Activated CD4-positive, alpha-beta T cell treated with anti-CD3 and anti-CD28 coated beads, Interleukin-10, Interleukin-2, amounts not matched to agents 100 ng/mL and 50 ng/mL, durations not matched to agents 16 hours and 8 hours (primary cell): ENCODE measurements at regions not wholly inside any gene's neighbourhood (a gene's known extent, or its start where the extent isn't known, plus 50 kb on each side); places are given as distances from the start of the nearest gene placed in this dataset.
A peak's percentile ranks its signal among the peaks of the same experiment; 100 is the strongest.

Experiments used
- DNase-seq: peaks from one replicate; pipeline ENCODE4 v3.0.0-alpha.2; 2020

- DNase-seq, result no peak
Observed at GRCh38 chr11:109046284-109046992, 375.6 kb upstream of the C11orf87 start.

- no peak for DNase-seq
Observed at GRCh38 chr11:109048098-109048497, 373.9 kb upstream of the C11orf87 start.

GRCh38 chr11:109051200-109051599 lies 370.8 kb upstream of the C11orf87 start:
- no peak for DNase-seq

- DNase-seq, result no peak
Observed at GRCh38 chr11:109059402-109059801, 362.6 kb upstream of the C11orf87 start.

- no peak for DNase-seq
Observed at GRCh38 chr11:109061394-109061793, 360.6 kb upstream of the C11orf87 start.

GRCh38 chr11:109062445-109062844 lies 359.5 kb upstream of the C11orf87 start:
- DNase-seq, result no peak

- DNase-seq, result no peak
Observed at GRCh38 chr11:109062871-109063270, 359.1 kb upstream of the C11orf87 start.

GRCh38 chr11:109064618-109065311 lies 357.2 kb upstream of the C11orf87 start:
- DNase-seq, result peak; percentile 7

- DNase-seq, result no peak
Observed at GRCh38 chr11:109071262-109071661, 350.7 kb upstream of the C11orf87 start.

GRCh38 chr11:109071712-109072524 lies 350.1 kb upstream of the C11orf87 start:
- no peak for DNase-seq

- DNase-seq, result no peak
Observed at GRCh38 chr11:109073032-109073822, 348.8 kb upstream of the C11orf87 start.

- no peak for DNase-seq
Observed at GRCh38 chr11:109075976-109076375, 346.0 kb upstream of the C11orf87 start.

- DNase-seq, result no peak
Observed at GRCh38 chr11:109076870-109077269, 345.1 kb upstream of the C11orf87 start.

GRCh38 chr11:109077291-109077920 lies 344.6 kb upstream of the C11orf87 start:
- no peak for DNase-seq

GRCh38 chr11:109085708-109086373 lies 336.1 kb upstream of the C11orf87 start:
- no peak for DNase-seq

GRCh38 chr11:109086931-109087330 lies 335.1 kb upstream of the C11orf87 start:
- DNase-seq, result no peak

GRCh38 chr11:109088086-109088485 lies 333.9 kb upstream of the C11orf87 start:
- DNase-seq, result no peak

- no peak for DNase-seq
Observed at GRCh38 chr11:109089144-109089543, 332.8 kb upstream of the C11orf87 start.

- no peak for DNase-seq
Observed at GRCh38 chr11:109093354-109093753, 328.6 kb upstream of the C11orf87 start.

- no peak for DNase-seq
Observed at GRCh38 chr11:109096266-109096665, 325.7 kb upstream of the C11orf87 start.

- no peak for DNase-seq
Observed at GRCh38 chr11:109106151-109106906, 315.7 kb upstream of the C11orf87 start.
